Neural progenitor cell (in vitro differentiated cells): ENCODE measurements at regions not wholly inside any gene's neighbourhood (a gene's known extent, or its start where the extent isn't known, plus 50 kb on each side); places are given as distances from the start of the nearest gene placed in this dataset.

ENCODE experiments used
- DNase-seq: peaks from one replicate; pipeline ENCODE4 v3.0.0-alpha.2; 2016; ENCODE audit warnings: low spot score
- H2AFZ ChIP-seq: fragments of 200-600 bp; sonication (generic); replicated peaks from 2 replicates; pipeline ENCODE4 v1.6.1; 2016; ENCODE audit warnings: antibody characterized with exemption
- H3F3A ChIP-seq: fragments of 200-600 bp; sonication (generic); 2 replicates; pipeline ENCODE4 v1.6.1; 2016; ENCODE audit warnings: antibody characterized with exemption, low read depth
- H3K27ac ChIP-seq: fragments of 200-600 bp; sonication (generic); 2 replicates; pipeline ENCODE4 v1.5.1; 2016; ENCODE audit warnings: mild to moderate bottlenecking
- H3K27me3 ChIP-seq: fragments of 200-600 bp; sonication (generic); 2 replicates; pipeline ENCODE4 v1.6.1; 2016; ENCODE audit warnings: mild to moderate bottlenecking, moderate library complexity
- H3K36me3 ChIP-seq: fragments of 200-600 bp; sonication (generic); 2 replicates; pipeline ENCODE4 v1.5.1; 2016
- H3K4me1 ChIP-seq: fragments of 200-600 bp; sonication (generic); 2 replicates; pipeline ENCODE4 v1.6.1; 2016; ENCODE audit warnings: mixed run types
- H3K4me2 ChIP-seq: fragments of 200-600 bp; sonication (generic); 2 replicates; pipeline ENCODE4 v1.6.1; 2016
- H3K4me3 ChIP-seq: fragments of 200-600 bp; sonication (generic); 2 replicates; pipeline ENCODE4 v1.5.1; 2016
- H3K79me2 ChIP-seq: fragments of 200-600 bp; sonication (generic); 2 replicates; pipeline ENCODE4 v1.6.1; 2016; ENCODE audit warnings: low read depth
- H3K9ac ChIP-seq: fragments of 200-600 bp; sonication (generic); 2 replicates; pipeline ENCODE4 v1.6.1; 2016
- H3K9me3 ChIP-seq: fragments of 200-600 bp; sonication (generic); 2 replicates; pipeline ENCODE4 v1.5.1; 2016; ENCODE audit warnings: low read depth
- H4K20me1 ChIP-seq: fragments of 200-600 bp; sonication (generic); 2 replicates; pipeline ENCODE4 v1.6.1; 2016; ENCODE audit warnings: low read depth
- H3K27ac Mint-ChIP-seq: 3 replicates; pipeline ENCODE4 v1.8.0; 2021; ENCODE audit warnings: mixed read lengths
- H3K27me3 Mint-ChIP-seq: 2 replicates; pipeline ENCODE4 v1.8.0; 2022; ENCODE audit warnings: low read depth, mild to moderate bottlenecking, inconsistent platforms, moderate library complexity, mixed read lengths; ENCODE audit not compliant: insufficient read depth
- H3K36me3 Mint-ChIP-seq: 3 replicates; pipeline ENCODE4 v1.8.0; 2021; ENCODE audit warnings: mixed read lengths
- H3K4me1 Mint-ChIP-seq: 3 replicates; pipeline ENCODE4 v1.8.0; 2021; ENCODE audit warnings: mixed read lengths
- H3K4me3 Mint-ChIP-seq: 3 replicates; pipeline ENCODE4 v1.8.0; 2021; ENCODE audit warnings: mild to moderate bottlenecking, moderate library complexity, mixed read lengths
- H3K9me3 Mint-ChIP-seq: 3 replicates; pipeline ENCODE4 v1.8.0; 2020; ENCODE audit warnings: mixed read lengths
- CTCF ChIP-seq: fragments of 200-600 bp; sonication (generic); IDR thresholded peaks from 2 replicates; pipeline ENCODE4 v1.5.1; 2017; ENCODE audit warnings: antibody characterized with exemption, mild to moderate bottlenecking
- EZH2 ChIP-seq: fragments of 200-600 bp; sonication (generic); IDR thresholded peaks from 2 replicates; pipeline ENCODE4 v1.6.1; 2017; ENCODE audit warnings: antibody characterized with exemption, mild to moderate bottlenecking, moderate library complexity
- EZH2phosphoT487 ChIP-seq: fragments of 200-600 bp; sonication (generic); IDR thresholded peaks from 2 replicates; pipeline ENCODE4 v1.6.1; 2017; ENCODE audit warnings: antibody characterized with exemption

DNA sequence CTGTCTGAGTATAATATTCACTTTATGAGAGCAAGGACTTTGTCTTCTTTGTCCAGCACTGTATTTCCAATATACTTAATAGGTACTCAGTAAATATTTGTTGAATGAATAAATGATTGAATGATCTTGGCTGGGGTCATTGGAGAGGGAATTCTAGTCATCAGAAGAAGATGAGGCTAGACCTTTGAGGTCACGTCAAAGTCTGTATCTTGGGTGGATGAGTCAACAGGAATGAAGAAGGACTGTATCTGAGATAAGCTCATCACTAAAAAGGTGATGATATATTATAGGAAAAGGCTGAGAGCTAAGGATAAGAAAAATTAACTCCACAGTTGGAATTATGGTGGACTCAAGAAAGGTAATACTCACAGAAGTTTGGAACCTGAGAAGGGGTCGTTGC, 125.1 kb upstream of the MAGI3 start:
- H3K4me3 Mint-ChIP-seq: no peak overlapping the region
- TF ChIP-seq CTCF (no peak), EZH2 (no peak), EZH2phosphoT487 (no peak)
- Histone ChIP-seq H3K9ac (no peak overlapping the region), H3K27me3 (no peaks in the 10 kb centered on the region), H3K9me3 (no peaks in the 10 kb centered on the region), H3K4me3 (no peak overlapping the region), H3K79me2 (no peaks in the 10 kb centered on the region), H3K27ac (no peak overlapping the region), H3K36me3 (no peaks in the 10 kb centered on the region), H4K20me1 (no peaks in the 10 kb centered on the region), H3F3A (no peaks in the 10 kb centered on the region), H2AFZ (no peak overlapping the region), H3K4me2 (no peak overlapping the region), H3K4me1 (peaks cover 7% of the 10 kb centered on the region)
- H3K36me3 Mint-ChIP-seq: no peaks in the 10 kb centered on the region
- peaks cover 3% of the 10 kb centered on the region for H3K27me3 Mint-ChIP-seq
- H3K9me3 Mint-ChIP-seq: no peaks in the 10 kb centered on the region
- DNase-seq: no peak
- no peaks in the 10 kb centered on the region for H3K4me1 Mint-ChIP-seq
- H3K27ac Mint-ChIP-seq: no peak overlapping the region

DNA sequence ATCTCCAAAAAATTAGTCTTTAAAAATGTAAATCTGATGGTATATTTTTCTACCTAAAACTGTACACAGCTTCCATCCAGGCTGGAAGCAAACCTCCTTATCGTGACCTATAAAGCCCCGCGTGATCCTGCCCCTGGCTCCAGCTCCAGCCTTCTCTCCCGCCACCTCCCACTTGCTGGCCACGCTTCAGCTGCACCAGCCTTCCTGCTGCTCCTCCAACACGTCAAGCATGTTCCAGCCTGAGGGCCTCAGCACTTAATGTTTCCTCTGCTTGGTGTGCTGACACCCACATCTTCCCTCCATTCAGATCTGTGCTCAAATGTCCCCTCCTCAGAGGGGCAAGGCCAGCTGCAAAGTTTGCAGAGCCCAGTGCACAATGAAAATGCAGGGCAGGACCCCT, 123.5 kb upstream of the MAGI3 start:
- Mint-ChIP-seq H3K4me1 (no peaks in the 10 kb centered on the region), H3K36me3 (no peaks in the 10 kb centered on the region), H3K27me3 (peaks cover 6% of the 10 kb centered on the region), H3K9me3 (no peaks in the 10 kb centered on the region), H3K4me3 (no peak overlapping the region), H3K27ac (no peak overlapping the region)
- Histone ChIP-seq H3K4me3 (no peak overlapping the region), H4K20me1 (no peaks in the 10 kb centered on the region), H3K4me1 (peaks cover 7% of the 10 kb centered on the region), H3K36me3 (no peaks in the 10 kb centered on the region), H3F3A (no peaks in the 10 kb centered on the region), H3K79me2 (no peaks in the 10 kb centered on the region), H3K9me3 (no peaks in the 10 kb centered on the region), H3K9ac (no peak overlapping the region), H3K4me2 (no peak overlapping the region), H3K27me3 (no peaks in the 10 kb centered on the region), H2AFZ (no peak overlapping the region), H3K27ac (no peak overlapping the region)
- no peak for TF ChIP-seq CTCF
- TF ChIP-seq EZH2phosphoT487: no peak
- TF ChIP-seq EZH2: no peak
- DNase-seq: no peak

GRCh38 chr1:113269168-113269963, 120.9 kb upstream of the MAGI3 start:
- Histone ChIP-seq H3K36me3 (no peaks in the 10 kb centered on the region), H3K4me2 (peak overlapping the region; percentile 18), H3K9me3 (no peaks in the 10 kb centered on the region), H3K4me3 (no peak overlapping the region), H3K79me2 (no peaks in the 10 kb centered on the region), H4K20me1 (no peaks in the 10 kb centered on the region), H3K27ac (no peak overlapping the region), H3F3A (no peaks in the 10 kb centered on the region), H3K4me1 (peaks cover 7% of the 10 kb centered on the region), H3K27me3 (no peaks in the 10 kb centered on the region), H3K9ac (no peak overlapping the region), H2AFZ (no peak overlapping the region)
- no peak for TF ChIP-seq EZH2
- TF ChIP-seq EZH2phosphoT487: no peak
- TF ChIP-seq CTCF: no peak
- peak overlapping the region; percentile 31 for H3K4me3 Mint-ChIP-seq
- DNase-seq: no peak
- peaks cover 6% of the 10 kb centered on the region for H3K27me3 Mint-ChIP-seq
- no peaks in the 10 kb centered on the region for H3K36me3 Mint-ChIP-seq
- no peak overlapping the region for H3K27ac Mint-ChIP-seq
- H3K4me1 Mint-ChIP-seq: no peaks in the 10 kb centered on the region
- no peaks in the 10 kb centered on the region for H3K9me3 Mint-ChIP-seq
